Activated naive CD4-positive, alpha-beta T cell treated with anti-CD3 and anti-CD28 coated beads, Interleukin-2, amount 50 U/mL, for 72 hours (primary cell): ENCODE measurements at regions not wholly inside any gene's neighbourhood (a gene's known extent, or its start where the extent isn't known, plus 50 kb on each side); places are given as distances from the start of the nearest gene placed in this dataset.

Source experiments
- ATAC-seq, 2 donors: fragments of 150-1000 bp; cut with Tn5 transposase; 2 replicates each; pipeline ENCODE4 v1.10.0; 2021; ENCODE audit warnings: mild to moderate bottlenecking in 2 of 2, moderate library complexity in 2 of 2
- DNase-seq, 2 donors: peaks; one replicate each; pipeline ENCODE4 v3.0.0; 2021 to 2022; ENCODE audit warnings: low spot score in 2 of 2
- H3K27ac Mint-ChIP-seq, 2 donors: one replicate each; pipeline ENCODE4 v1.8.0; 2022; ENCODE audit warnings: mild to moderate bottlenecking in 2 of 2, mixed read lengths in 2 of 2
- H3K36me3 Mint-ChIP-seq, 2 donors: one replicate each; pipeline ENCODE4 v1.8.0; 2022; ENCODE audit warnings: mixed read lengths in 2 of 2
- H3K9me3 Mint-ChIP-seq, 2 donors: one replicate each; pipeline ENCODE4 v1.8.0; 2022; ENCODE audit warnings: mixed read lengths in 2 of 2

GRCh38 chr10:6333973-6334372 lies 131.2 kb downstream of the PFKFB3 start:
- ATAC-seq = no peak
- H3K9me3 Mint-ChIP-seq = peaks cover 12 to 22% of the 10 kb centered on the region in 2 donors
- no peak for DNase-seq
- H3K36me3 Mint-ChIP-seq = peaks cover 17 to 47% of the 10 kb centered on the region in 2 donors
- no peak overlapping the region for H3K27ac Mint-ChIP-seq

- DNase-seq = no peak
- no peak overlapping the region for H3K27ac Mint-ChIP-seq
- peaks cover 8 to 16% of the 10 kb centered on the region in 2 donors for H3K9me3 Mint-ChIP-seq
- ATAC-seq = no peak
- peaks cover 13 to 34% of the 10 kb centered on the region in 2 donors for H3K36me3 Mint-ChIP-seq
Observed at GRCh38 chr10:6336016-6336415, 133.3 kb downstream of the PFKFB3 start.

GRCh38 chr10:6337382-6337781 lies 134.7 kb downstream of the PFKFB3 start:
- peaks cover 8 to 12% of the 10 kb centered on the region in 2 donors for H3K9me3 Mint-ChIP-seq
- ATAC-seq (no peak), DNase-seq (no peak)
- H3K36me3 Mint-ChIP-seq = peaks cover 13 to 23% of the 10 kb centered on the region in 2 donors
- H3K27ac Mint-ChIP-seq = no peak overlapping the region

- H3K27ac Mint-ChIP-seq = no peak overlapping the region
- DNase-seq (no peak), ATAC-seq (no peak)
Observed at GRCh38 chr10:6338361-6338760, 135.6 kb downstream of the PFKFB3 start.

GRCh38 chr10:6339891-6340290 lies 137.2 kb downstream of the PFKFB3 start:
- H3K9me3 Mint-ChIP-seq = peaks cover 0 to 8% of the 10 kb centered on the region in 2 donors
- H3K27ac Mint-ChIP-seq = peak overlapping the region in 1 of 2 donors; percentile 28
- ATAC-seq (no peak), DNase-seq (no peak)
- H3K36me3 Mint-ChIP-seq = peaks cover 0 to 11% of the 10 kb centered on the region in 2 donors

More at GRCh38 chr10:6338361-6338760, 135.6 kb downstream of the PFKFB3 start:
- Mint-ChIP-seq H3K9me3 (peaks cover 3 to 11% of the 10 kb centered on the region in 2 donors), H3K36me3 (peaks cover 3 to 13% of the 10 kb centered on the region in 2 donors)

- DNase-seq (no peak), ATAC-seq (no peak)
- H3K36me3 Mint-ChIP-seq = peaks cover 9 to 29% of the 10 kb centered on the region in 2 donors
- peaks cover 8 to 23% of the 10 kb centered on the region in 2 donors for H3K9me3 Mint-ChIP-seq
- no peak overlapping the region for H3K27ac Mint-ChIP-seq
Observed at GRCh38 chr10:6342096-6342685, 139.5 kb downstream of the PFKFB3 start.

- Mint-ChIP-seq H3K27ac (peak overlapping the region in 1 of 2 donors; percentile 94), H3K9me3 (peaks cover 8 to 23% of the 10 kb centered on the region in 2 donors), H3K36me3 (peaks cover 12 to 29% of the 10 kb centered on the region in 2 donors)
- DNase-seq = no peak
- ATAC-seq = no peak
Observed at GRCh38 chr10:6343305-6344010, 140.7 kb downstream of the PFKFB3 start.

GRCh38 chr10:6345404-6345803 lies 142.7 kb downstream of the PFKFB3 start:
- peaks cover 11 to 29% of the 10 kb centered on the region in 2 donors for H3K9me3 Mint-ChIP-seq
- peaks cover 18 to 42% of the 10 kb centered on the region in 2 donors for H3K36me3 Mint-ChIP-seq
- ATAC-seq (no peak), DNase-seq (no peak)
- H3K27ac Mint-ChIP-seq = peak overlapping the region in 1 of 2 donors; percentile 99

- peaks cover 20 to 54% of the 10 kb centered on the region in 2 donors for H3K36me3 Mint-ChIP-seq
- ATAC-seq = no peak
Observed at GRCh38 chr10:6346631-6347030, 143.9 kb downstream of the PFKFB3 start.

GRCh38 chr10:6347391-6347951 lies 144.7 kb downstream of the PFKFB3 start:
- Mint-ChIP-seq H3K27ac (peak overlapping the region; percentile 99 to 100), H3K36me3 (peaks cover 20 to 59% of the 10 kb centered on the region in 2 donors), H3K9me3 (peaks cover 13 to 38% of the 10 kb centered on the region in 2 donors)
- DNase-seq (peak; percentile 52 to 81), ATAC-seq (peak; percentile 62 to 75)

More at GRCh38 chr10:6346631-6347030, 143.9 kb downstream of the PFKFB3 start:
- Mint-ChIP-seq H3K27ac (peak overlapping the region; percentile 99 to 100), H3K9me3 (peaks cover 13 to 35% of the 10 kb centered on the region in 2 donors)
- no peak for DNase-seq

GRCh38 chr10:6348096-6348874 lies 145.6 kb downstream of the PFKFB3 start:
- ATAC-seq (peak; percentile 89 to 92), DNase-seq (peak; percentile 78 to 92)
- peaks cover 13 to 38% of the 10 kb centered on the region in 2 donors for H3K9me3 Mint-ChIP-seq
- H3K36me3 Mint-ChIP-seq = peaks cover 20 to 59% of the 10 kb centered on the region in 2 donors
- H3K27ac Mint-ChIP-seq = peak overlapping the region; percentile 99 to 100

GRCh38 chr10:6349846-6350535 lies 147.3 kb downstream of the PFKFB3 start:
- H3K36me3 Mint-ChIP-seq = peaks cover 20 to 54% of the 10 kb centered on the region in 2 donors
- H3K9me3 Mint-ChIP-seq = peaks cover 13 to 34% of the 10 kb centered on the region in 2 donors
- no peak for DNase-seq
- ATAC-seq = no peak
- peak overlapping the region; percentile 18 to 97 for H3K27ac Mint-ChIP-seq

GRCh38 chr10:6350609-6351008 lies 147.9 kb downstream of the PFKFB3 start:
- peaks cover 7 to 34% of the 10 kb centered on the region in 2 donors for H3K9me3 Mint-ChIP-seq
- H3K27ac Mint-ChIP-seq = peak overlapping the region; percentile 18 to 97

GRCh38 chr10:6351495-6351894 lies 148.8 kb downstream of the PFKFB3 start:
- ATAC-seq (no peak), DNase-seq (no peak)
- H3K9me3 Mint-ChIP-seq = peaks cover 8 to 34% of the 10 kb centered on the region in 2 donors
- H3K27ac Mint-ChIP-seq = no peak overlapping the region
- H3K36me3 Mint-ChIP-seq = peaks cover 15 to 54% of the 10 kb centered on the region in 2 donors

More at GRCh38 chr10:6350609-6351008, 147.9 kb downstream of the PFKFB3 start:
- ATAC-seq (no peak), DNase-seq (no peak)
- H3K36me3 Mint-ChIP-seq = peaks cover 14 to 54% of the 10 kb centered on the region in 2 donors

- peaks cover 18 to 69% of the 10 kb centered on the region in 2 donors for H3K36me3 Mint-ChIP-seq
- peaks cover 10 to 43% of the 10 kb centered on the region in 2 donors for H3K9me3 Mint-ChIP-seq
- no peak overlapping the region for H3K27ac Mint-ChIP-seq
- DNase-seq (no peak), ATAC-seq (no peak)
Observed at GRCh38 chr10:6353526-6353925, 150.8 kb downstream of the PFKFB3 start.
